ENCODE measurements at regions not wholly inside any gene's neighbourhood (a gene's known extent, or its start where the extent isn't known, plus 50 kb on each side); places are given as distances from the start of the nearest gene placed in this dataset.

- TF ChIP-seq, protein P1, sequence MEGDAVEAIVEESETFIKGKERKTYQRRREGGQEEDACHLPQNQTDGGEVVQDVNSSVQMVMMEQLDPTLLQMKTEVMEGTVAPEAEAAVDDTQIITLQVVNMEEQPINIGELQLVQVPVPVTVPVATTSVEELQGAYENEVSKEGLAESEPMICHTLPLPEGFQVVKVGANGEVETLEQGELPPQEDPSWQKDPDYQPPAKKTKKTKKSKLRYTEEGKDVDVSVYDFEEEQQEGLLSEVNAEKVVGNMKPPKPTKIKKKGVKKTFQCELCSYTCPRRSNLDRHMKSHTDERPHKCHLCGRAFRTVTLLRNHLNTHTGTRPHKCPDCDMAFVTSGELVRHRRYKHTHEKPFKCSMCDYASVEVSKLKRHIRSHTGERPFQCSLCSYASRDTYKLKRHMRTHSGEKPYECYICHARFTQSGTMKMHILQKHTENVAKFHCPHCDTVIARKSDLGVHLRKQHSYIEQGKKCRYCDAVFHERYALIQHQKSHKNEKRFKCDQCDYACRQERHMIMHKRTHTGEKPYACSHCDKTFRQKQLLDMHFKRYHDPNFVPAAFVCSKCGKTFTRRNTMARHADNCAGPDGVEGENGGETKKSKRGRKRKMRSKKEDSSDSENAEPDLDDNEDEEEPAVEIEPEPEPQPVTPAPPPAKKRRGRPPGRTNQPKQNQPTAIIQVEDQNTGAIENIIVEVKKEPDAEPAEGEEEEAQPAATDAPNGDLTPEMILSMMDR (IDR thresholded peaks at IDR 0.05), result no peak
- Histone ChIP-seq H3K4me1 (no peaks in the 10 kb centered on the region), H3K36me3 (no peaks in the 10 kb centered on the region), H3K9me3 (no peaks in the 10 kb centered on the region), H3K27me3 (peaks cover 22% of the 10 kb centered on the region), H3K4me3 (no peak overlapping the region), H3K27ac (no peak overlapping the region)
- DNase-seq, result no peak
- no peak for ATAC-seq
- intact Hi-C loops (cut with DNase I), result no loop called here
Observed at GRCh38 chr13:112209711-112210110, 142.8 kb downstream of the SOX1 start.

- TF ChIP-seq, protein P1 (IDR thresholded peaks at IDR 0.05), result no peak
- intact Hi-C loops (cut with DNase I), result no loop called here
- no peaks in the 10 kb centered on the region for H3K4me1 ChIP-seq
- no peaks in the 10 kb centered on the region for H3K36me3 ChIP-seq
- no peak overlapping the region for H3K4me3 ChIP-seq
- DNase-seq (no peak), ATAC-seq (no peak)
- no peak overlapping the region for H3K27ac ChIP-seq
- peaks cover 22% of the 10 kb centered on the region for H3K27me3 ChIP-seq
- no peaks in the 10 kb centered on the region for H3K9me3 ChIP-seq
Observed at GRCh38 chr13:112210371-112210770, 143.4 kb downstream of the SOX1 start.

- peaks cover 14% of the 10 kb centered on the region for H3K27me3 ChIP-seq
- DNase-seq (no peak), ATAC-seq (no peak)
- H3K27ac ChIP-seq, result no peak overlapping the region
- H3K36me3 ChIP-seq, result no peaks in the 10 kb centered on the region
- intact Hi-C loops (cut with DNase I), result no loop called here
- no peaks in the 10 kb centered on the region for H3K9me3 ChIP-seq
- TF ChIP-seq, protein P1 (IDR thresholded peaks at IDR 0.05), result no peak
- H3K4me3 ChIP-seq, result no peak overlapping the region
- H3K4me1 ChIP-seq, result no peaks in the 10 kb centered on the region
Observed at GRCh38 chr13:112212533-112212932, 145.6 kb downstream of the SOX1 start.

- Histone ChIP-seq H3K4me1 (no peaks in the 10 kb centered on the region), H3K4me3 (no peak overlapping the region), H3K27ac (no peak overlapping the region), H3K27me3 (peaks cover 7% of the 10 kb centered on the region), H3K36me3 (no peaks in the 10 kb centered on the region), H3K9me3 (no peaks in the 10 kb centered on the region)
- peak; percentile 88 for ATAC-seq
- DNase-seq, result peak; percentile 81
- intact Hi-C loops (cut with DNase I), result no loop called here
- TF ChIP-seq, protein P1 (IDR thresholded peaks at IDR 0.05), result no peak
Observed at GRCh38 chr13:112213467-112214255, 146.7 kb downstream of the SOX1 start.

DNA sequence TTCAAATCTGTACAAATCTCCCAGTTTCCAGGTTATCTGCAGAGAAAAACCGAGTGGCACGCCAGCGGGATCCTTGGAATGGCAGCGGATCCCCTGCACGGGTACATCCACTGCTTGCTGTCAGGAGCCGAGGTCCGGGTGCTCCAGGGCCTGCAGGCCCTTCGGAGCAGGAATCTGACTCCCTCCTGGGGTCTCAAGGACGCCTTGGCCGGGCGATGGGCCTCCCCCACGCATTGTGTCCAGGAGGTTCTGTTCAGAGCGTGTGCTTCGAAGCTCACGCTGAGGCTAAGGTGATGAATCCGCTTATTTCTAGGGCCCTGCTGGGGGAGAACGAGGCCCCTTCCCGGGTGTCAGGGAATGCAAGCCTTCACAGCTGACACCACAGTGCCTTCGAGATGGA is 148.9 kb downstream of the SOX1 start:
- Histone ChIP-seq H3K27ac (no peak overlapping the region), H3K9me3 (no peaks in the 10 kb centered on the region), H3K36me3 (no peaks in the 10 kb centered on the region), H3K4me3 (no peak overlapping the region), H3K27me3 (peaks cover 7% of the 10 kb centered on the region), H3K4me1 (no peaks in the 10 kb centered on the region)
- ATAC-seq (no peak), DNase-seq (no peak)
- TF ChIP-seq, protein P1 (IDR thresholded peaks at IDR 0.05), result no peak
- intact Hi-C loops (cut with DNase I), result no loop called here

Data from upper lobe of right lung (tissue), 1 donor.